ENCODE measurements at regions not wholly inside any gene's neighbourhood (a gene's known extent, or its start where the extent isn't known, plus 50 kb on each side); places are given as distances from the start of the nearest gene placed in this dataset.

GRCh38 chr2:192412394-192412793, 217.7 kb upstream of the TMEFF2 start:
- TF ChIP-seq ZBTB26 (tag by site-specific recombination; optimal IDR thresholded peaks at IDR 0.05): no peak
- TF ChIP-seq CTCF (tag by site-specific recombination; IDR thresholded peaks at IDR 0.05): no peak
- TF ChIP-seq ZNF174 (tag by site-specific recombination; IDR thresholded peaks at IDR 0.05): no peak
